RWPE2 (cell line): ENCODE measurements at regions not wholly inside any gene's neighbourhood (a gene's known extent, or its start where the extent isn't known, plus 50 kb on each side); places are given as distances from the start of the nearest gene placed in this dataset.

Experiments used
- ATAC-seq: fragments of 200-7000 bp; cut with Tn5 transposase; 3 replicates; pipeline ENCODE4 v1.9.1; 2021; ENCODE audit warnings: low read depth
- DNase-seq: peaks from one replicate; pipeline ENCODE4 v3.0.0-alpha.2; 2020; ENCODE audit warnings: low spot score
- H3K27ac ChIP-seq: fragments of 450-650 bp; 2 replicates; pipeline ENCODE4 v1.5.1; 2017; ENCODE audit warnings: mild to moderate bottlenecking; ENCODE audit not compliant: poor library complexity, severe bottlenecking
- H3K27me3 ChIP-seq: fragments of 250-450 bp; sonication (Bioruptor Pico); 2 replicates; pipeline ENCODE4 v1.5.1; 2021; ENCODE audit warnings: mild to moderate bottlenecking, moderate library complexity; ENCODE audit not compliant: insufficient read depth, poor library complexity, severe bottlenecking
- H3K36me3 ChIP-seq: fragments of 250-450 bp; sonication (Bioruptor Pico); 2 replicates; pipeline ENCODE4 v1.5.1; 2020; ENCODE audit warnings: low read depth, mild to moderate bottlenecking, moderate library complexity
- H3K4me1 ChIP-seq: fragments of 250-450 bp; sonication (Bioruptor Pico); 2 replicates; pipeline ENCODE4 v1.5.1; 2021; ENCODE audit warnings: mild to moderate bottlenecking, moderate library complexity; ENCODE audit not compliant: insufficient read depth, poor library complexity, severe bottlenecking
- H3K4me3 ChIP-seq: fragments of 250-450 bp; sonication (Bioruptor Pico); 2 replicates; pipeline ENCODE4 v1.5.1; 2021; ENCODE audit warnings: mild to moderate bottlenecking, moderate library complexity; ENCODE audit not compliant: severe bottlenecking
- H3K9me3 ChIP-seq: fragments of 250-450 bp; sonication (Bioruptor Pico); 2 replicates; pipeline ENCODE4 v1.5.1; 2021; ENCODE audit warnings: mild to moderate bottlenecking, moderate library complexity; ENCODE audit not compliant: severe bottlenecking
- CTCF ChIP-seq: fragments of 450-650 bp; IDR thresholded peaks from one replicate; pipeline ENCODE4 v1.5.1; 2017; ENCODE audit warnings: mild to moderate bottlenecking, moderate library complexity; ENCODE audit not compliant: poor library complexity, severe bottlenecking

GRCh38 chr2:51720826-51721225 is 688.9 kb upstream of the NRXN1 start:
- H3K4me3 ChIP-seq, result no peak overlapping the region
- H3K9me3 ChIP-seq, result no peaks in the 10 kb centered on the region
- DNase-seq (no peak), ATAC-seq (no peak)
- no peak overlapping the region for H3K27ac ChIP-seq
- no peaks in the 10 kb centered on the region for H3K36me3 ChIP-seq
- no peaks in the 10 kb centered on the region for H3K27me3 ChIP-seq
- TF ChIP-seq CTCF, result no peak
- no peaks in the 10 kb centered on the region for H3K4me1 ChIP-seq

GRCh38 chr2:51718881-51719280 is 686.9 kb upstream of the NRXN1 start:
- Histone ChIP-seq H3K27ac (no peak overlapping the region), H3K4me3 (no peak overlapping the region), H3K27me3 (no peaks in the 10 kb centered on the region), H3K36me3 (no peaks in the 10 kb centered on the region), H3K9me3 (no peaks in the 10 kb centered on the region), H3K4me1 (no peaks in the 10 kb centered on the region)
- DNase-seq, result no peak
- TF ChIP-seq CTCF, result no peak
- no peak for ATAC-seq

DNA sequence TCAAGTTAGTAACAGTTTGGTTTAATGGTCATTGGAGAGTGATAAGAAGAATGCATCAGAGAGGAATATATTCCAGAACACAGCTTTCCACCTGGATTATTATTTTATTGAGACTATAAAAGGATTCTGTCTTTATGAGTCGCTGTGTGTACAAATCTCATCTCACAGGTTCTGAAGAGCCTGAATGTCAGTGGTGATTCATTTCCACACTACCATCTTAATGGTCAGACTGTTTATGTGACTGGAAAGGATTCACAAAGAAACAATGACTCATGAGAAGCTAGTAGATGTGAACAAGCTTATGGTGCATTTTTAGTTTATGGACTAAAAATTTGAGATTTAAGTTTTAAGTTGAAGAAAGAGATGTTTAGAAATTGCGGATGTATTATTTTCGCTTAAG is 685.4 kb upstream of the NRXN1 start:
- Histone ChIP-seq H3K27me3 (no peaks in the 10 kb centered on the region), H3K27ac (no peak overlapping the region)
- DNase-seq, result no peak

GRCh38 chr2:51711766-51712165 is 679.8 kb upstream of the NRXN1 start:
- ATAC-seq (no peak), DNase-seq (no peak)
- no peaks in the 10 kb centered on the region for H3K27me3 ChIP-seq
- H3K27ac ChIP-seq, result no peak overlapping the region
- TF ChIP-seq CTCF, result no peak
- no peaks in the 10 kb centered on the region for H3K36me3 ChIP-seq
- H3K9me3 ChIP-seq, result no peaks in the 10 kb centered on the region
- no peak overlapping the region for H3K4me3 ChIP-seq
- H3K4me1 ChIP-seq, result no peaks in the 10 kb centered on the region

More for the DNA sequence above, 685.4 kb upstream of the NRXN1 start:
- ATAC-seq, result peak; percentile 70
- Histone ChIP-seq H3K36me3 (no peaks in the 10 kb centered on the region), H3K9me3 (no peaks in the 10 kb centered on the region), H3K4me3 (no peak overlapping the region), H3K4me1 (no peaks in the 10 kb centered on the region)
- TF ChIP-seq CTCF, result no peak

GRCh38 chr2:51710222-51710621 is 678.3 kb upstream of the NRXN1 start:
- Histone ChIP-seq H3K27ac (no peak overlapping the region), H3K9me3 (no peaks in the 10 kb centered on the region), H3K36me3 (no peaks in the 10 kb centered on the region), H3K4me1 (no peaks in the 10 kb centered on the region), H3K27me3 (no peaks in the 10 kb centered on the region), H3K4me3 (no peak overlapping the region)
- peak; percentile 29 for TF ChIP-seq CTCF
- DNase-seq, result no peak
- ATAC-seq, result no peak; the same call in 2 of the 3 replicates
